K562 (cell line): ENCODE measurements at regions not wholly inside any gene's neighbourhood (a gene's known extent, or its start where the extent isn't known, plus 50 kb on each side); places are given as distances from the start of the nearest gene placed in this dataset.

Experiments used
- ATAC-seq: fragments of 200-7000 bp; cut with Tn5 transposase; 3 replicates; pipeline ENCODE4 v1.9.1; 2020; ENCODE audit warnings: moderate library complexity
- BruUV-seq: library from RNA; stranded (reverse); fragments of 400-500 nt; replicated peaks from 2 replicates; lab custom pipeline; 2021; lab: Mats Ljungman, UMichigan
- CTCF ChIA-PET: fragments of 300-600 bp; formaldehyde crosslinking; extraction: SDS; loops from one replicate; lab custom pipeline; 2021; ENCODE audit warnings: low intra/inter-chr PET ratio; lab: Yijun Ruan, JAX
- POLR2A ChIA-PET: fragments of 300-600, 350-650 bp; sonication (Branson Sonifier 250); formaldehyde crosslinking; extraction: SDS; loops from one replicate; lab custom pipeline; 2021; ENCODE audit warnings: antibody characterized with exemption, inconsistent platforms; lab: Yijun Ruan, JAX
- DNase-seq, 4 experiments: peaks; one replicate each; pipeline versions ENCODE4 v3.0.0 to v3.0.0-alpha.2; 2011 to 2018; ENCODE audit warnings: low spot score in 3 of 4, mixed read lengths in 3 of 4; ENCODE audit errors: extremely low read depth in 1 of 4
- FAIRE-seq: peaks from 2 replicates; lab custom pipeline; 2011; peaks lifted over from hg19 to GRCh38; lab: Jason Lieb, UNC
- H2AFZ ChIP-seq: 2 replicates; pipeline ENCODE4 v1.6.0; 2011; ENCODE audit warnings: low read depth, low read length, control low read depth, inconsistent platforms
- H3K27ac ChIP-seq: fragments of 200-600 bp; 3 replicates; pipeline ENCODE4 v1.8.0; 2011; ENCODE audit warnings: low read depth, mild to moderate bottlenecking, control low read depth, inconsistent platforms, low read length, moderate library complexity, mixed read lengths; ENCODE audit errors: extremely low read depth
- H3K27me3 ChIP-seq, 2 experiments: fragments of 300-600 bp in 1 of 2; 2 replicates in 1 of 2; 3 replicates in 1 of 2; pipeline versions ENCODE4 v1.6.0 to v1.8.0; 2011; ENCODE audit warnings: inconsistent platforms in 2 of 2, low read length in 2 of 2, mild to moderate bottlenecking in 1 of 2, mixed read lengths in 1 of 2, moderate library complexity in 1 of 2; ENCODE audit not compliant: control insufficient read depth in 2 of 2, insufficient read depth in 2 of 2
- H3K36me3 ChIP-seq: fragments of 300-600 bp; 3 replicates; pipeline ENCODE4 v1.8.0; 2011; ENCODE audit warnings: mild to moderate bottlenecking, low read length, inconsistent platforms; ENCODE audit not compliant: control insufficient read depth, insufficient read depth
- H3K4me1 ChIP-seq, 2 experiments: fragments of 200-600 bp in 1 of 2; replicated peaks in 1 of 2; 2 replicates in 1 of 2; 3 replicates in 1 of 2; pipeline versions ENCODE4 v1.5.1 to v1.8.0; 2011; ENCODE audit warnings: inconsistent platforms in 2 of 2, low read length in 2 of 2, mild to moderate bottlenecking in 1 of 2, mixed read lengths in 1 of 2, moderate library complexity in 1 of 2; ENCODE audit not compliant: control insufficient read depth in 2 of 2, insufficient read depth in 2 of 2
- H3K4me2 ChIP-seq: 2 replicates; pipeline ENCODE4 v1.6.1; 2011; ENCODE audit warnings: low read length, control low read depth, inconsistent platforms, mixed read lengths; ENCODE audit not compliant: insufficient read depth
- H3K4me3 ChIP-seq: fragments of 200-600 bp; sonication (generic), shearing (Covaris generic); 2 replicates; pipeline ENCODE4 v1.5.1; 2016; ENCODE audit warnings: control low read depth, inconsistent platforms
- H3K79me2 ChIP-seq: fragments of 200-600 bp; 3 replicates; pipeline ENCODE4 v1.8.0; 2011; ENCODE audit warnings: low read length, inconsistent platforms; ENCODE audit not compliant: control insufficient read depth, insufficient read depth
- H3K9ac ChIP-seq, 2 experiments: 2 replicates each; pipeline versions ENCODE4 v1.6.0 to v1.6.1; 2011; ENCODE audit warnings: low read depth in 2 of 2, low read length in 2 of 2, control low read depth in 1 of 2, inconsistent platforms in 1 of 2, mild to moderate bottlenecking in 1 of 2, mixed read lengths in 1 of 2; ENCODE audit not compliant: insufficient read depth in 1 of 2
- H3K9me1 ChIP-seq: one replicate; pipeline ENCODE4 v1.6.0; 2011; ENCODE audit warnings: inconsistent platforms, mild to moderate bottlenecking, low read length, moderate library complexity; ENCODE audit not compliant: control insufficient read depth, insufficient read depth
- H3K9me3 ChIP-seq: replicated peaks from 2 replicates; pipeline ENCODE4 v1.5.1; 2011; ENCODE audit warnings: low read depth, low read length, inconsistent platforms; ENCODE audit not compliant: control insufficient read depth, insufficient read depth
- H4K20me1 ChIP-seq: replicated peaks from 2 replicates; pipeline ENCODE4 v1.6.1; 2011; ENCODE audit warnings: low read length, inconsistent platforms, mixed read lengths; ENCODE audit not compliant: control insufficient read depth, insufficient read depth
- CBX5 ChIP-seq: IDR thresholded peaks from 2 replicates; pipeline ENCODE4 v1.6.1; 2014; ENCODE audit warnings: low read depth, borderline replicate concordance
- DNMT1 ChIP-seq: fragments of 450-650 bp; IDR thresholded peaks from 2 replicates; pipeline ENCODE4 v1.6.1; 2016; ENCODE audit warnings: antibody characterized with exemption, mild to moderate bottlenecking
- E2F5 ChIP-seq: sonication (generic); formaldehyde crosslinking; IDR thresholded peaks from 2 replicates; pipeline ENCODE4 v1.8.0; 2022; ENCODE audit warnings: mild to moderate bottlenecking, missing genetic modification reagents
- ID3 ChIP-seq, 2 experiments: fragments of 250-450 bp in 1 of 2; fragments of 450-650 bp in 1 of 2; sonication (Bioruptor Pico) in 1 of 2; IDR thresholded peaks; 2 replicates each; pipeline versions ENCODE4 v1.6.1 to v1.8.0; 2016 to 2021; ENCODE audit warnings: mild to moderate bottlenecking in 2 of 2, moderate library complexity in 2 of 2, missing compliant biosample characterization in 1 of 2, missing genetic modification characterization in 1 of 2
- NR0B1 ChIP-seq: fragments of 450-650 bp; IDR thresholded peaks from one replicate; pipeline ENCODE4 v1.6.1; 2018; ENCODE audit warnings: mild to moderate bottlenecking, moderate library complexity; ENCODE audit not compliant: partially characterized antibody
- PTBP1 ChIP-seq: fragments of 200-400 bp; formaldehyde crosslinking; IDR thresholded peaks from 2 replicates; pipeline ENCODE4 v1.6.1; 2017; ENCODE audit warnings: low read depth, low read length
- RAD21 ChIP-seq, 2 experiments: fragments of 250-450 bp in 1 of 2; fragments of 450-650 bp in 1 of 2; sonication (Bioruptor Pico) in 1 of 2; formaldehyde crosslinking in 1 of 2; IDR thresholded peaks in 1 of 2; conservative IDR thresholded peaks in 1 of 2; 2 replicates each; pipeline versions ENCODE4 v1.4.0 to v1.8.0; 2020 to 2022; ENCODE audit warnings: mild to moderate bottlenecking in 2 of 2, moderate library complexity in 1 of 2
- SMC3 ChIP-seq: conservative IDR thresholded peaks from 2 replicates; pipeline ENCODE4 v1.6.1; 2011; ENCODE audit warnings: low read depth, low read length, improper control_type of control experiment; ENCODE audit not compliant: insufficient read depth
- WGBS: fragments of 100-300 bp; shearing (Covaris generic); methylation state at CpG from one replicate; pipeline ENCODE4 v1.1.6; 2016; ENCODE audit warnings: low coverage, mixed read lengths; ENCODE audit not compliant: insufficient coverage; ENCODE audit errors: missing lambda C conversion rate; 5-methylcytosine and 5-hydroxymethylcytosine counted together
- in situ Hi-C: fragments of 300-500 bp; cut with MboI; formaldehyde crosslinking; loops from 4 replicates; pipeline ENCODE4 v1.15.0; 2018; ENCODE audit warnings: inconsistent platforms, mixed read lengths
- intact Hi-C: fragments of 100-400 bp; cut with micrococcal nuclease; formaldehyde crosslinking; loops from 2 replicates; pipeline ENCODE4 v1.14.2; 2022

- no peak for FAIRE-seq
- ATAC-seq, result no peak
- no peaks in the 10 kb centered on the region for H3K36me3 ChIP-seq
- no peak for TF ChIP-seq DNMT1
- TF ChIP-seq E2F5, result no peak
- no peak for TF ChIP-seq CBX5
- no peak for TF ChIP-seq ID3 (CRISPR knock-in tag; IDR thresholded peaks at IDR 0.05)
- no peak for TF ChIP-seq ID3 (tag; IDR thresholded peaks at IDR 0.05)
- TF ChIP-seq RAD21 (CRISPR knock-in tag; conservative IDR thresholded peaks at IDR 0.05 in 1 of 2, IDR thresholded peaks at IDR 0.05 in 1 of 2), result no peak
- no peak for TF ChIP-seq PTBP1
- no peak for TF ChIP-seq NR0B1
- TF ChIP-seq SMC3, result no peak
- TF ChIP-seq, all 486 proteins: peak for 0
- WGBS, result 0% methylated on average over 4 of the region's 4 CpGs
- Histone ChIP-seq H3K9me3 (no peaks in the 10 kb centered on the region), H3K79me2 (no peaks in the 10 kb centered on the region), H3K9ac (no peak overlapping the region), H4K20me1 (no peaks in the 10 kb centered on the region), H3K27me3 (no peaks in the 10 kb centered on the region), H3K27ac (no peak overlapping the region), H2AFZ (no peak overlapping the region), H3K4me3 (no peak overlapping the region), H3K9me1 (no peaks in the 10 kb centered on the region), H3K4me1 (no peaks in the 10 kb centered on the region), H3K4me2 (no peak overlapping the region)
- no peak for DNase-seq
- intact Hi-C loops (no loop called here), in situ Hi-C loops (no loop called here)
- no TSS peak for BruUV-seq
- ChIA-PET POLR2A (no interaction called here), CTCF (no interaction called here)
Measured at GRCh38 chr2:23155022-23155421, 230.0 kb upstream of the KLHL29 start.
